ENCODE measurements at regions not wholly inside any gene's neighbourhood (a gene's known extent, or its start where the extent isn't known, plus 50 kb on each side); places are given as distances from the start of the nearest gene placed in this dataset.
A peak's percentile ranks its signal among the peaks of the same experiment; 100 is the strongest.

- ChIA-PET POLR2A (interaction anchor here (0.6 kb wide), 2 partner anchors 11 to 37 kb away, joined by 5 to 9 read pairs; no protein-coding TSS in a partner anchor), CTCF (interaction anchor here in 1 of 2 donors (0.7 kb wide), 1 partner anchor 17 kb away, joined by 3 read pairs; no protein-coding TSS in a partner anchor)
- H3K27me3 Mint-ChIP-seq: no peaks in the 10 kb centered on the region
- no peaks in the 10 kb centered on the region for H3K9me3 ChIP-seq
- H3K4me3 Mint-ChIP-seq: peak overlapping the region; percentile 28 to 54 (median 34)
- peaks cover 6% of the 10 kb centered on the region for H3K36me3 Mint-ChIP-seq
- no peaks in the 10 kb centered on the region for H3K9me3 Mint-ChIP-seq
- no peak overlapping the region for H3K27ac ChIP-seq (ENCODE audit: low read length)
- peaks cover 0 to 26% of the 10 kb centered on the region in 2 donors for H3K36me3 ChIP-seq (ENCODE audit: control insufficient read depth in 2 of 2, extremely low read depth in 1 of 2, insufficient read depth in 1 of 2, low read length in 1 of 2)
- H3K4me1 ChIP-seq (ENCODE audit: control insufficient read depth in 1 of 2, extremely low read depth in 1 of 2, insufficient read depth in 2 of 2, low read length in 2 of 2): peaks cover 41 to 76% of the 10 kb centered on the region in 2 experiments
- no peak overlapping the region for H3K4me3 ChIP-seq (ENCODE audit: control insufficient read depth in 1 of 2, extremely low read depth in 1 of 2, low read length in 1 of 2)
- 60% methylated on average over 16 of the region's 17 CpGs for WGBS (ENCODE audit: insufficient coverage)
- H3K4me1 Mint-ChIP-seq: peaks cover 54 to 71% (median 65%) of the 10 kb centered on the region in 3 donors
- H3K27ac Mint-ChIP-seq: peak overlapping the region; percentile 81 to 88
- no peaks in the 10 kb centered on the region for H3K27me3 ChIP-seq (replicated peaks in 1 of 2; ENCODE audit: control insufficient read depth in 2 of 2, extremely low read depth in 1 of 2, insufficient read depth in 2 of 2, low read length in 1 of 2)
- ATAC-seq (replicated peaks in 1 of 4) (peak; percentile 48 to 64 (median 52)), DNase-seq (no peak)
These were observed 275.4 kb downstream of the SEC14L1 start for GRCh38 chr17:77416105-77416713.

- Mint-ChIP-seq H3K27me3 (no peaks in the 10 kb centered on the region), H3K27ac (peak overlapping the region in 1 of 2 donors; percentile 88), H3K4me3 (no peak overlapping the region), H3K4me1 (peaks cover 55 to 67% (median 64%) of the 10 kb centered on the region in 3 donors), H3K36me3 (peaks cover 6% of the 10 kb centered on the region), H3K9me3 (no peaks in the 10 kb centered on the region)
- DNase-seq: no peak
- Histone ChIP-seq H3K36me3 (ENCODE audit: control insufficient read depth in 2 of 2, extremely low read depth in 1 of 2, insufficient read depth in 1 of 2, low read length in 1 of 2) (peaks cover 0 to 26% of the 10 kb centered on the region in 2 donors), H3K27me3 (replicated peaks in 1 of 2; ENCODE audit: control insufficient read depth in 2 of 2, extremely low read depth in 1 of 2, insufficient read depth in 2 of 2, low read length in 1 of 2) (no peaks in the 10 kb centered on the region), H3K9me3 (no peaks in the 10 kb centered on the region), H3K4me3 (ENCODE audit: control insufficient read depth in 1 of 2, extremely low read depth in 1 of 2, low read length in 1 of 2) (no peak overlapping the region), H3K27ac (ENCODE audit: low read length) (no peak overlapping the region), H3K4me1 (ENCODE audit: control insufficient read depth in 1 of 2, extremely low read depth in 1 of 2, insufficient read depth in 2 of 2, low read length in 2 of 2) (peaks cover 46 to 77% of the 10 kb centered on the region in 2 experiments)
- ChIA-PET POLR2A (no interaction called here), CTCF (no interaction called here)
- no peak for ATAC-seq (replicated peaks in 1 of 4)
- WGBS (ENCODE audit: insufficient coverage): 94% methylated on average over 11 of the region's 12 CpGs
These were observed 276.8 kb downstream of the SEC14L1 start for GRCh38 chr17:77417575-77417974.

- H3K36me3 Mint-ChIP-seq: no peaks in the 10 kb centered on the region
- ATAC-seq (replicated peaks in 1 of 4) (no peak), DNase-seq (no peak)
- Histone ChIP-seq H3K36me3 (ENCODE audit: control insufficient read depth in 2 of 2, extremely low read depth in 1 of 2, insufficient read depth in 1 of 2, low read length in 1 of 2) (peaks cover 2 to 28% of the 10 kb centered on the region in 2 donors), H3K9me3 (no peaks in the 10 kb centered on the region), H3K4me3 (ENCODE audit: control insufficient read depth in 1 of 2, extremely low read depth in 1 of 2, low read length in 1 of 2) (no peak overlapping the region), H3K27me3 (replicated peaks in 1 of 2; ENCODE audit: control insufficient read depth in 2 of 2, extremely low read depth in 1 of 2, insufficient read depth in 2 of 2, low read length in 1 of 2) (no peaks in the 10 kb centered on the region), H3K4me1 (ENCODE audit: control insufficient read depth in 1 of 2, extremely low read depth in 1 of 2, insufficient read depth in 2 of 2, low read length in 2 of 2) (peaks cover 43 to 76% of the 10 kb centered on the region in 2 experiments), H3K27ac (ENCODE audit: low read length) (no peak overlapping the region)
- peak overlapping the region; percentile 15 to 39 for H3K27ac Mint-ChIP-seq
- POLR2A ChIA-PET: no interaction called here
- WGBS (ENCODE audit: insufficient coverage): 88% methylated on average over 10 of the region's 12 CpGs
- H3K27me3 Mint-ChIP-seq: no peaks in the 10 kb centered on the region
- H3K9me3 Mint-ChIP-seq: no peaks in the 10 kb centered on the region
- H3K4me3 Mint-ChIP-seq: peak overlapping the region in 1 of 3 donors; percentile 17
- peaks cover 56 to 63% (median 61%) of the 10 kb centered on the region in 3 donors for H3K4me1 Mint-ChIP-seq
- CTCF ChIA-PET: interaction anchor here in 1 of 2 donors (0.6 kb wide), 1 partner anchor 18 kb away, joined by 3 read pairs; no protein-coding TSS in a partner anchor
These were observed 277.8 kb downstream of the SEC14L1 start for GRCh38 chr17:77418609-77419008.

- peak overlapping the region in 1 of 2 donors; percentile 39 for H3K27ac Mint-ChIP-seq
- 84% methylated on average over 13 of the region's 17 CpGs for WGBS (ENCODE audit: insufficient coverage)
- no peaks in the 10 kb centered on the region for H3K27me3 ChIP-seq (replicated peaks in 1 of 2; ENCODE audit: control insufficient read depth in 2 of 2, extremely low read depth in 1 of 2, insufficient read depth in 2 of 2, low read length in 1 of 2)
- peaks cover 41 to 80% of the 10 kb centered on the region in 2 experiments for H3K4me1 ChIP-seq (ENCODE audit: control insufficient read depth in 1 of 2, extremely low read depth in 1 of 2, insufficient read depth in 2 of 2, low read length in 2 of 2)
- no peaks in the 10 kb centered on the region for H3K9me3 Mint-ChIP-seq
- peak overlapping the region in 1 of 3 donors; percentile 81 for H3K4me3 Mint-ChIP-seq
- H3K9me3 ChIP-seq: no peaks in the 10 kb centered on the region
- CTCF ChIA-PET: interaction anchor here in 1 of 2 donors (0.6 kb wide), 1 partner anchor 18 kb away, joined by 3 read pairs; no protein-coding TSS in a partner anchor
- H3K27me3 Mint-ChIP-seq: no peaks in the 10 kb centered on the region
- POLR2A ChIA-PET: no interaction called here
- no peak for ATAC-seq (replicated peaks in 1 of 4)
- H3K36me3 ChIP-seq (ENCODE audit: control insufficient read depth in 2 of 2, extremely low read depth in 1 of 2, insufficient read depth in 1 of 2, low read length in 1 of 2): peaks cover 2 to 29% of the 10 kb centered on the region in 2 donors
- DNase-seq: no peak
- H3K4me1 Mint-ChIP-seq: peaks cover 56 to 65% (median 65%) of the 10 kb centered on the region in 3 donors
- H3K27ac ChIP-seq (ENCODE audit: low read length): no peak overlapping the region
- peak overlapping the region in 1 of 2 donors; percentile 41 for H3K4me3 ChIP-seq (ENCODE audit: control insufficient read depth in 1 of 2, extremely low read depth in 1 of 2, low read length in 1 of 2)
- no peaks in the 10 kb centered on the region for H3K36me3 Mint-ChIP-seq
These were observed 278.3 kb downstream of the SEC14L1 start for GRCh38 chr17:77419095-77419494.

- H3K27ac ChIP-seq (ENCODE audit: low read length): peak overlapping the region; percentile 68
- peak in 3 of 35 experiments; percentile 32 to 43 (median 39) for DNase-seq
- no peaks in the 10 kb centered on the region for H3K27me3 ChIP-seq (replicated peaks in 1 of 2; ENCODE audit: control insufficient read depth in 2 of 2, extremely low read depth in 1 of 2, insufficient read depth in 2 of 2, low read length in 1 of 2)
- H3K36me3 Mint-ChIP-seq: no peaks in the 10 kb centered on the region
- H3K4me1 Mint-ChIP-seq: peaks cover 56 to 67% (median 66%) of the 10 kb centered on the region in 3 donors
- peak in 2 of 4 experiments; percentile 5 to 31 for ATAC-seq (replicated peaks in 1 of 4)
- no peaks in the 10 kb centered on the region for H3K27me3 Mint-ChIP-seq
- no peak overlapping the region for H3K4me3 ChIP-seq (ENCODE audit: control insufficient read depth in 1 of 2, extremely low read depth in 1 of 2, low read length in 1 of 2)
- POLR2A ChIA-PET: no interaction called here
- WGBS (ENCODE audit: insufficient coverage): 56% methylated on average over 8 of the region's 17 CpGs
- H3K9me3 ChIP-seq: no peaks in the 10 kb centered on the region
- H3K27ac Mint-ChIP-seq: peak overlapping the region; percentile 94 to 95
- H3K9me3 Mint-ChIP-seq: no peaks in the 10 kb centered on the region
- H3K36me3 ChIP-seq (ENCODE audit: control insufficient read depth in 2 of 2, extremely low read depth in 1 of 2, insufficient read depth in 1 of 2, low read length in 1 of 2): peaks cover 2 to 31% of the 10 kb centered on the region in 2 donors
- H3K4me3 Mint-ChIP-seq: peak overlapping the region in 1 of 3 donors; percentile 81
- CTCF ChIA-PET: interaction anchor here in 1 of 2 donors (1.0 to 1.8 kb wide), 2 partner anchors 8 to 19 kb away, joined by 3 to 7 read pairs; no protein-coding TSS in a partner anchor
- H3K4me1 ChIP-seq (ENCODE audit: control insufficient read depth in 1 of 2, extremely low read depth in 1 of 2, insufficient read depth in 2 of 2, low read length in 2 of 2): peaks cover 41 to 85% of the 10 kb centered on the region in 2 experiments
These were observed 278.9 kb downstream of the SEC14L1 start for GRCh38 chr17:77419547-77420094.

- peak overlapping the region; percentile 94 to 95 for H3K27ac Mint-ChIP-seq
- no peaks in the 10 kb centered on the region for H3K27me3 Mint-ChIP-seq
- peak overlapping the region; percentile 28 to 38 for H3K4me3 ChIP-seq (ENCODE audit: control insufficient read depth in 1 of 2, extremely low read depth in 1 of 2, low read length in 1 of 2)
- H3K9me3 ChIP-seq: no peaks in the 10 kb centered on the region
- peaks cover 56 to 71% (median 65%) of the 10 kb centered on the region in 3 donors for H3K4me1 Mint-ChIP-seq
- ChIA-PET CTCF (interaction anchor here (0.6 to 2.3 kb wide), 6 partner anchors 9 to 199 kb away, joined by 3 to 12 read pairs (median 4); no protein-coding TSS in a partner anchor), POLR2A (interaction anchor here in 1 of 2 donors (0.9 kb wide), 1 partner anchor 44 kb away, joined by 7 read pairs; no protein-coding TSS in a partner anchor)
- H3K4me1 ChIP-seq (ENCODE audit: control insufficient read depth in 1 of 2, extremely low read depth in 1 of 2, insufficient read depth in 2 of 2, low read length in 2 of 2): peaks cover 45 to 91% of the 10 kb centered on the region in 2 experiments
- H3K36me3 ChIP-seq (ENCODE audit: control insufficient read depth in 2 of 2, extremely low read depth in 1 of 2, insufficient read depth in 1 of 2, low read length in 1 of 2): peaks cover 2 to 27% of the 10 kb centered on the region in 2 donors
- H3K27me3 ChIP-seq (replicated peaks in 1 of 2; ENCODE audit: control insufficient read depth in 2 of 2, extremely low read depth in 1 of 2, insufficient read depth in 2 of 2, low read length in 1 of 2): no peaks in the 10 kb centered on the region
- peak overlapping the region; percentile 62 to 81 (median 73) for H3K4me3 Mint-ChIP-seq
- H3K27ac ChIP-seq (ENCODE audit: low read length): peak overlapping the region; percentile 68
- no peak for ATAC-seq (replicated peaks in 1 of 4)
- WGBS (ENCODE audit: insufficient coverage): 88% methylated on average over 13 of the region's 14 CpGs
- DNase-seq: no peak
- H3K9me3 Mint-ChIP-seq: no peaks in the 10 kb centered on the region
- H3K36me3 Mint-ChIP-seq: no peaks in the 10 kb centered on the region
These were observed 279.5 kb downstream of the SEC14L1 start for GRCh38 chr17:77420095-77420803.
